Neural cell (in vitro differentiated cells): ENCODE measurements at regions not wholly inside any gene's neighbourhood (a gene's known extent, or its start where the extent isn't known, plus 50 kb on each side); places are given as distances from the start of the nearest gene placed in this dataset.

Source experiments
- H2AFZ ChIP-seq: fragments of 200-600, 300-800 bp; sonication (generic), shearing (Covaris generic); 2 replicates; pipeline ENCODE4 v1.6.0; 2014; ENCODE audit warnings: low read depth, mild to moderate bottlenecking, antibody characterized with exemption, low read length, moderate library complexity
- H3F3A ChIP-seq: fragments of 200-600 bp; shearing (Covaris generic); 2 replicates; pipeline ENCODE4 v1.6.1; 2016; ENCODE audit warnings: mild to moderate bottlenecking, moderate library complexity, mixed read lengths, antibody characterized with exemption, low read length; ENCODE audit not compliant: insufficient read depth, poor library complexity, severe bottlenecking
- H3K27ac ChIP-seq: fragments of 200-600, 300-800 bp; sonication (generic), shearing (Covaris generic); 2 replicates; pipeline ENCODE4 v1.5.1; 2014; ENCODE audit warnings: mild to moderate bottlenecking, low read length, moderate library complexity
- H3K27me3 ChIP-seq: fragments of 300-800, 200-600 bp; sonication (generic), shearing (Covaris generic); 2 replicates; pipeline ENCODE4 v1.6.0; 2014; ENCODE audit warnings: mild to moderate bottlenecking, low read depth, low read length, moderate library complexity; ENCODE audit not compliant: insufficient read depth
- H3K36me3 ChIP-seq: fragments of 300-800, 200-600 bp; sonication (generic), shearing (Covaris generic); 2 replicates; pipeline ENCODE4 v1.5.1; 2014; ENCODE audit warnings: mild to moderate bottlenecking, antibody characterized with exemption, low read length, moderate library complexity; ENCODE audit not compliant: insufficient read depth
- H3K4me2 ChIP-seq: fragments of 300-800, 200-600 bp; sonication (generic), shearing (Covaris generic); 2 replicates; pipeline ENCODE4 v1.6.0; 2014; ENCODE audit warnings: mild to moderate bottlenecking, low read length
- H3K4me3 ChIP-seq: fragments of 300-800, 200-600 bp; sonication (generic), shearing (Covaris generic); 2 replicates; pipeline ENCODE4 v1.5.1; 2014; ENCODE audit warnings: mild to moderate bottlenecking, low read length, moderate library complexity
- H3K79me2 ChIP-seq: fragments of 200-600 bp; shearing (Covaris generic); replicated peaks from 2 replicates; pipeline ENCODE4 v1.6.0; 2014; ENCODE audit warnings: mild to moderate bottlenecking, low read length, moderate library complexity; ENCODE audit not compliant: insufficient read depth
- H3K9ac ChIP-seq: fragments of 300-800, 200-600 bp; sonication (generic), shearing (Covaris generic); 2 replicates; pipeline ENCODE4 v1.6.1; 2016; ENCODE audit warnings: mild to moderate bottlenecking, low read length, mixed read lengths
- H3K9me2 ChIP-seq: fragments of 200-600 bp; shearing (Covaris generic); 2 replicates; pipeline ENCODE4 v1.6.1; 2016; ENCODE audit warnings: mild to moderate bottlenecking, low read length, mixed read lengths; ENCODE audit not compliant: insufficient read depth
- H3K9me3 ChIP-seq: fragments of 200-600, 300-800 bp; sonication (generic), shearing (Covaris generic); 2 replicates; pipeline ENCODE4 v1.6.1; 2016; ENCODE audit warnings: mild to moderate bottlenecking, mixed run types, low read length, moderate library complexity, mixed read lengths
- H4K20me1 ChIP-seq: fragments of 200-600 bp; shearing (Covaris generic); 2 replicates; pipeline ENCODE4 v1.6.1; 2016; ENCODE audit warnings: mild to moderate bottlenecking, mixed run types; ENCODE audit not compliant: insufficient read depth
- EP300 ChIP-seq: fragments of 450-650 bp; conservative IDR thresholded peaks from 2 replicates; pipeline ENCODE4 v1.6.1; 2014; ENCODE audit warnings: antibody characterized with exemption, mild to moderate bottlenecking, moderate library complexity; ENCODE audit not compliant: poor library complexity, severe bottlenecking
- EZH2 ChIP-seq: fragments of 200-600, 300-800 bp; shearing (Covaris generic), sonication (generic); IDR thresholded peaks from 2 replicates; pipeline ENCODE4 v1.6.1; 2014; ENCODE audit warnings: antibody characterized with exemption, low read length, borderline replicate concordance, mild to moderate bottlenecking; ENCODE audit not compliant: insufficient read depth, poor library complexity, severe bottlenecking
- MXI1 ChIP-seq: fragments of 450-650 bp; conservative IDR thresholded peaks from 2 replicates; pipeline ENCODE4 v1.6.1; 2014; ENCODE audit warnings: antibody characterized with exemption, mild to moderate bottlenecking; ENCODE audit not compliant: poor library complexity, severe bottlenecking
- POLR2AphosphoS5 ChIP-seq: IDR thresholded peaks from 2 replicates; pipeline ENCODE4 v1.6.1; 2012
- RAD21 ChIP-seq: fragments of 450-650 bp; conservative IDR thresholded peaks from 2 replicates; pipeline ENCODE4 v1.6.1; 2014; ENCODE audit warnings: antibody characterized with exemption, mild to moderate bottlenecking, moderate library complexity
- SMC3 ChIP-seq: fragments of 450-650 bp; conservative IDR thresholded peaks from 2 replicates; pipeline ENCODE4 v1.6.1; 2014; ENCODE audit warnings: antibody characterized with exemption, mild to moderate bottlenecking, moderate library complexity; ENCODE audit not compliant: poor library complexity
- TAF1 ChIP-seq: IDR thresholded peaks from 2 replicates; pipeline ENCODE4 v1.6.1; 2012; ENCODE audit warnings: low read depth
- TF ChIP-seq, protein P1 (sequence below): fragments of 450-650 bp; IDR thresholded peaks from 2 replicates; pipeline ENCODE4 v1.5.1; 2014; ENCODE audit warnings: antibody characterized with exemption, mild to moderate bottlenecking, moderate library complexity; ENCODE audit not compliant: poor library complexity, severe bottlenecking
- TF ChIP-seq, protein P2 (sequence below): IDR thresholded peaks from 2 replicates; pipeline ENCODE4 v1.6.1; 2012; ENCODE audit warnings: borderline replicate concordance

DNA sequence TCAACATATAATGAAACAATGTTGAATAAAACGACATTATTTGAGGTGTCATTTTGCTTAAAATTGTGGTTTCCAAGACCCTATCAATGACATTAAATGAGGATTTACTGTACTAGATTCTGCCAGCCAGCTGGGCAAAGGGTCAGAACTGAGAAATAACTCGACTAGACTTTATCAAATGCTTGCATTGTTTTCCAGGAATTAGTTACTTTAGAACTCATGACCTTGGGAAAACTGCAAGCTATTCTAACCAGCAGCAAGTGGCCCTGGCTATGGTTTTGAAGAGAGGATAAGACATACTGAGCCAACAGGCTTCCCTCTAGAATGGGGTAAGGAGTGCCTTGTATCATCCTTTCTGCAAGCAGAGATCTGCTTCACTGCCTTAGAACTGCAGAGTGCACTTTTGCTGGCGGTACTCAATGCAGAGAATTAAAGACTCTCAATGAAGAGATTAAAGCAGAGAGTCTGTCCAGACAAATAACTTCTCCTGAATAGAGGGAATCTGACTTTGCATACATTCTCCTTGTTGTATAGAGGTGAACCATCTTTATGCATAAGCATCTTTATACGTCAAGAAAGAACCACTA is 281.5 kb downstream of the ARL4A start:
- H4K20me1 ChIP-seq, result no peaks in the 10 kb centered on the region
- no peak overlapping the region for H3K27ac ChIP-seq
- no peak overlapping the region for H2AFZ ChIP-seq
- H3F3A ChIP-seq, result no peaks in the 10 kb centered on the region
- H3K9me3 ChIP-seq, result no peaks in the 10 kb centered on the region
- H3K4me2 ChIP-seq, result no peak overlapping the region
- no peaks in the 10 kb centered on the region for H3K36me3 ChIP-seq
- no peak overlapping the region for H3K4me3 ChIP-seq
- H3K9ac ChIP-seq, result no peak overlapping the region
- no peaks in the 10 kb centered on the region for H3K9me2 ChIP-seq
- H3K27me3 ChIP-seq, result no peaks in the 10 kb centered on the region
- no peak for TF ChIP-seq RAD21
- TF ChIP-seq EZH2, result no peak
- TF ChIP-seq SMC3, result no peak
- TF ChIP-seq EP300, result no peak
- no peak for TF ChIP-seq POLR2AphosphoS5
- TF ChIP-seq TAF1, result no peak
- TF ChIP-seq, protein P1, sequence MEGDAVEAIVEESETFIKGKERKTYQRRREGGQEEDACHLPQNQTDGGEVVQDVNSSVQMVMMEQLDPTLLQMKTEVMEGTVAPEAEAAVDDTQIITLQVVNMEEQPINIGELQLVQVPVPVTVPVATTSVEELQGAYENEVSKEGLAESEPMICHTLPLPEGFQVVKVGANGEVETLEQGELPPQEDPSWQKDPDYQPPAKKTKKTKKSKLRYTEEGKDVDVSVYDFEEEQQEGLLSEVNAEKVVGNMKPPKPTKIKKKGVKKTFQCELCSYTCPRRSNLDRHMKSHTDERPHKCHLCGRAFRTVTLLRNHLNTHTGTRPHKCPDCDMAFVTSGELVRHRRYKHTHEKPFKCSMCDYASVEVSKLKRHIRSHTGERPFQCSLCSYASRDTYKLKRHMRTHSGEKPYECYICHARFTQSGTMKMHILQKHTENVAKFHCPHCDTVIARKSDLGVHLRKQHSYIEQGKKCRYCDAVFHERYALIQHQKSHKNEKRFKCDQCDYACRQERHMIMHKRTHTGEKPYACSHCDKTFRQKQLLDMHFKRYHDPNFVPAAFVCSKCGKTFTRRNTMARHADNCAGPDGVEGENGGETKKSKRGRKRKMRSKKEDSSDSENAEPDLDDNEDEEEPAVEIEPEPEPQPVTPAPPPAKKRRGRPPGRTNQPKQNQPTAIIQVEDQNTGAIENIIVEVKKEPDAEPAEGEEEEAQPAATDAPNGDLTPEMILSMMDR, result no peak
- H3K79me2 ChIP-seq, result no peaks in the 10 kb centered on the region

DNA sequence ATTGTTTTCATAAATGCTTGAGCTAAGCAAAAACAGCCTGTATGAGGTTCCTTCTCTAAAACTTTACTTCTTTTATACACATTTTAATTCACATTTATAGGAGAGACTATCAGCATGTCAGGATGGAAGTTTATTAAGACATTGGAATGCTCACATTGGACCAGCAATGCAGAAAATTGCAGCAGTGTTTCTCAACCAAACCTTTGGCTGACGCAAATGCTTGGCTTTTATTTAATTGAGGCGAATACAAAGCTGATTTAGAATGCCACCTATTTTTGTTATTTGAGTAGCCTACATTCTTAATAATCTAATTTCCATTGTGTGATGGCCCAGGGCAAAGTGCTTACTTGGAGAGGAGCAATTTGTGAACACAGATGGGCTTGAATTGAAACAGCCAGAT is 283.2 kb downstream of the ARL4A start:
- H3K79me2 ChIP-seq, result no peaks in the 10 kb centered on the region
- no peaks in the 10 kb centered on the region for H3F3A ChIP-seq
- H3K4me3 ChIP-seq, result no peak overlapping the region
- TF ChIP-seq SMC3, result no peak
- TF ChIP-seq MXI1, result no peak
- TF ChIP-seq, protein P2, sequence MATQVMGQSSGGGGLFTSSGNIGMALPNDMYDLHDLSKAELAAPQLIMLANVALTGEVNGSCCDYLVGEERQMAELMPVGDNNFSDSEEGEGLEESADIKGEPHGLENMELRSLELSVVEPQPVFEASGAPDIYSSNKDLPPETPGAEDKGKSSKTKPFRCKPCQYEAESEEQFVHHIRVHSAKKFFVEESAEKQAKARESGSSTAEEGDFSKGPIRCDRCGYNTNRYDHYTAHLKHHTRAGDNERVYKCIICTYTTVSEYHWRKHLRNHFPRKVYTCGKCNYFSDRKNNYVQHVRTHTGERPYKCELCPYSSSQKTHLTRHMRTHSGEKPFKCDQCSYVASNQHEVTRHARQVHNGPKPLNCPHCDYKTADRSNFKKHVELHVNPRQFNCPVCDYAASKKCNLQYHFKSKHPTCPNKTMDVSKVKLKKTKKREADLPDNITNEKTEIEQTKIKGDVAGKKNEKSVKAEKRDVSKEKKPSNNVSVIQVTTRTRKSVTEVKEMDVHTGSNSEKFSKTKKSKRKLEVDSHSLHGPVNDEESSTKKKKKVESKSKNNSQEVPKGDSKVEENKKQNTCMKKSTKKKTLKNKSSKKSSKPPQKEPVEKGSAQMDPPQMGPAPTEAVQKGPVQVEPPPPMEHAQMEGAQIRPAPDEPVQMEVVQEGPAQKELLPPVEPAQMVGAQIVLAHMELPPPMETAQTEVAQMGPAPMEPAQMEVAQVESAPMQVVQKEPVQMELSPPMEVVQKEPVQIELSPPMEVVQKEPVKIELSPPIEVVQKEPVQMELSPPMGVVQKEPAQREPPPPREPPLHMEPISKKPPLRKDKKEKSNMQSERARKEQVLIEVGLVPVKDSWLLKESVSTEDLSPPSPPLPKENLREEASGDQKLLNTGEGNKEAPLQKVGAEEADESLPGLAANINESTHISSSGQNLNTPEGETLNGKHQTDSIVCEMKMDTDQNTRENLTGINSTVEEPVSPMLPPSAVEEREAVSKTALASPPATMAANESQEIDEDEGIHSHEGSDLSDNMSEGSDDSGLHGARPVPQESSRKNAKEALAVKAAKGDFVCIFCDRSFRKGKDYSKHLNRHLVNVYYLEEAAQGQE, result no peak
- no peak for TF ChIP-seq RAD21
- TF ChIP-seq EP300, result no peak
- no peak for TF ChIP-seq EZH2
- no peak for TF ChIP-seq TAF1
- no peak for TF ChIP-seq POLR2AphosphoS5
- TF ChIP-seq, protein P1, result no peak
- no peaks in the 10 kb centered on the region for H3K9me3 ChIP-seq
- H3K9ac ChIP-seq, result no peak overlapping the region
- H3K4me2 ChIP-seq, result no peak overlapping the region
- no peaks in the 10 kb centered on the region for H3K36me3 ChIP-seq
- H3K27ac ChIP-seq, result no peak overlapping the region
- H3K9me2 ChIP-seq, result no peaks in the 10 kb centered on the region
- no peak overlapping the region for H2AFZ ChIP-seq
- H3K27me3 ChIP-seq, result no peaks in the 10 kb centered on the region
- H4K20me1 ChIP-seq, result no peaks in the 10 kb centered on the region
